ENCODE measurements at regions not wholly inside any gene's neighbourhood (a gene's known extent, or its start where the extent isn't known, plus 50 kb on each side); places are given as distances from the start of the nearest gene placed in this dataset.

- Histone ChIP-seq H3K27ac (ENCODE audit: low read length) (no peak overlapping the region), H2AFZ (ENCODE audit: low read length) (no peak overlapping the region), H3K9me3 (replicated peaks; ENCODE audit: insufficient read depth, low read length) (no peaks in the 10 kb centered on the region), H4K20me1 (ENCODE audit: insufficient read depth, low read length) (no peaks in the 10 kb centered on the region), H3K79me2 (ENCODE audit: low read length) (no peaks in the 10 kb centered on the region), H3K4me2 (ENCODE audit: low read depth, low read length) (no peak overlapping the region), H3K9me2 (replicated peaks; ENCODE audit: insufficient read depth, low read length) (no peaks in the 10 kb centered on the region), H3F3A (ENCODE audit: insufficient read depth, low read length) (no peaks in the 10 kb centered on the region), H3K36me3 (replicated peaks; ENCODE audit: insufficient read depth, low read length) (no peaks in the 10 kb centered on the region), H3K4me3 (ENCODE audit: low read length) (no peak overlapping the region), H3K9ac (ENCODE audit: low read length) (no peak overlapping the region), H3K27me3 (replicated peaks; ENCODE audit: insufficient read depth, low read length) (no peaks in the 10 kb centered on the region), H3K4me1 (ENCODE audit: low read length) (no peaks in the 10 kb centered on the region)
- DNase-seq, result no peak
- no peak for TF ChIP-seq EZH2 (optimal IDR thresholded peaks at IDR 0.05; ENCODE audit: low read depth, low read length)
- no peak for TF ChIP-seq CTCF (IDR thresholded peaks at IDR 0.05; ENCODE audit: low read length)
- TF ChIP-seq EZH2phosphoT487 (IDR thresholded peaks at IDR 0.05; ENCODE audit: low read length), result no peak
Observed at GRCh38 chr2:236747426-236747825, 177.8 kb downstream of the ACKR3 start.

GRCh38 chr2:236747925-236748324 lies 178.3 kb downstream of the ACKR3 start:
- no peak overlapping the region for H3K9ac ChIP-seq (ENCODE audit: low read length)
- H3K4me3 ChIP-seq (ENCODE audit: low read length), result no peak overlapping the region
- H3K9me3 ChIP-seq (replicated peaks; ENCODE audit: insufficient read depth, low read length), result no peaks in the 10 kb centered on the region
- no peaks in the 10 kb centered on the region for H3K4me1 ChIP-seq (ENCODE audit: low read length)
- TF ChIP-seq CTCF (IDR thresholded peaks at IDR 0.05; ENCODE audit: low read length) (no peak), EZH2phosphoT487 (IDR thresholded peaks at IDR 0.05; ENCODE audit: low read length) (no peak), EZH2 (optimal IDR thresholded peaks at IDR 0.05; ENCODE audit: low read depth, low read length) (no peak)
- no peaks in the 10 kb centered on the region for H3F3A ChIP-seq (ENCODE audit: insufficient read depth, low read length)
- no peaks in the 10 kb centered on the region for H4K20me1 ChIP-seq (ENCODE audit: insufficient read depth, low read length)
- H3K4me2 ChIP-seq (ENCODE audit: low read depth, low read length), result no peak overlapping the region
- DNase-seq, result no peak
- H2AFZ ChIP-seq (ENCODE audit: low read length), result no peak overlapping the region
- no peaks in the 10 kb centered on the region for H3K9me2 ChIP-seq (replicated peaks; ENCODE audit: insufficient read depth, low read length)
- H3K36me3 ChIP-seq (replicated peaks; ENCODE audit: insufficient read depth, low read length), result no peaks in the 10 kb centered on the region
- H3K27me3 ChIP-seq (replicated peaks; ENCODE audit: insufficient read depth, low read length), result no peaks in the 10 kb centered on the region
- no peaks in the 10 kb centered on the region for H3K79me2 ChIP-seq (ENCODE audit: low read length)
- H3K27ac ChIP-seq (ENCODE audit: low read length), result no peak overlapping the region

- H3K9me3 ChIP-seq (replicated peaks; ENCODE audit: insufficient read depth, low read length), result no peaks in the 10 kb centered on the region
- H3K4me1 ChIP-seq (ENCODE audit: low read length), result no peaks in the 10 kb centered on the region
- H4K20me1 ChIP-seq (ENCODE audit: insufficient read depth, low read length), result no peaks in the 10 kb centered on the region
- H3K9me2 ChIP-seq (replicated peaks; ENCODE audit: insufficient read depth, low read length), result no peaks in the 10 kb centered on the region
- no peak overlapping the region for H3K9ac ChIP-seq (ENCODE audit: low read length)
- H3K27me3 ChIP-seq (replicated peaks; ENCODE audit: insufficient read depth, low read length), result no peaks in the 10 kb centered on the region
- H3K79me2 ChIP-seq (ENCODE audit: low read length), result no peaks in the 10 kb centered on the region
- no peak for TF ChIP-seq EZH2phosphoT487 (IDR thresholded peaks at IDR 0.05; ENCODE audit: low read length)
- no peak for TF ChIP-seq CTCF (IDR thresholded peaks at IDR 0.05; ENCODE audit: low read length)
- no peak for TF ChIP-seq EZH2 (optimal IDR thresholded peaks at IDR 0.05; ENCODE audit: low read depth, low read length)
- no peak overlapping the region for H3K27ac ChIP-seq (ENCODE audit: low read length)
- no peak overlapping the region for H3K4me2 ChIP-seq (ENCODE audit: low read depth, low read length)
- H3K36me3 ChIP-seq (replicated peaks; ENCODE audit: insufficient read depth, low read length), result no peaks in the 10 kb centered on the region
- H2AFZ ChIP-seq (ENCODE audit: low read length), result no peak overlapping the region
- no peak for DNase-seq
- no peak overlapping the region for H3K4me3 ChIP-seq (ENCODE audit: low read length)
- no peaks in the 10 kb centered on the region for H3F3A ChIP-seq (ENCODE audit: insufficient read depth, low read length)
Observed at GRCh38 chr2:236748385-236748784, 178.8 kb downstream of the ACKR3 start.
